Ovary (tissue), 3 donors: ENCODE measurements at regions not wholly inside any gene's neighbourhood (a gene's known extent, or its start where the extent isn't known, plus 50 kb on each side); places are given as distances from the start of the nearest gene placed in this dataset.

Source experiments
- EP300 ChIP-seq: sonication (generic); formaldehyde crosslinking; IDR thresholded peaks from one replicate; pipeline ENCODE4 v1.6.1; 2017; ENCODE audit warnings: antibody characterized with exemption
- POLR2A ChIP-seq: fragments of 450-650 bp; IDR thresholded peaks from one replicate; pipeline ENCODE4 v1.6.1; 2017; ENCODE audit warnings: antibody characterized with exemption, mild to moderate bottlenecking, moderate library complexity
- TF ChIP-seq, protein P1 (sequence below), 3 donors: fragments of 450-650 bp in 2 of 3; fragments of 200-600 bp in 1 of 3; IDR thresholded peaks; one replicate each; pipeline versions ENCODE4 v1.5.1 to v1.8.0; 2016 to 2022; ENCODE audit warnings: antibody characterized with exemption in 3 of 3, mild to moderate bottlenecking in 1 of 3
- donor health status: DM: no; HTN: no; CAD: no.

DNA sequence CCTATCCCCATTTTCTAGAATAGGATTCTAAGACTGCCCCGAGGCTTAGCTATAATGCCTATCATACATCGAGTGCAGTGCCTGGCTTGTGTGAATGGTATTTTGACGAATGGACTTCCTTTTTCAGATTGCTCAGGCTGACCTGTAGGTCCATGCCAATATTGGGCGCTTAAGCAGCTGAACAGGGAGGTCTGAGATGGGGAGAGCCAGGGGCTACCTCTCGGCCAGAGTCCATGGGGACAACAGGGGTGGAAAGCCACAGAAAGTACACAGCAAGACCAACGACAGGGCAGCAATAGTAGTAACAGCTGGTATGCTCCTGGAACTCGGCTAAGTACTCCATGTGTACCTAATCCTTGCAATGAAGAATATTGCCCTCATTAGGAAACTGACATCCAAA lies 91.7 kb upstream of the WSCD1 start:
- TF ChIP-seq, protein P1, sequence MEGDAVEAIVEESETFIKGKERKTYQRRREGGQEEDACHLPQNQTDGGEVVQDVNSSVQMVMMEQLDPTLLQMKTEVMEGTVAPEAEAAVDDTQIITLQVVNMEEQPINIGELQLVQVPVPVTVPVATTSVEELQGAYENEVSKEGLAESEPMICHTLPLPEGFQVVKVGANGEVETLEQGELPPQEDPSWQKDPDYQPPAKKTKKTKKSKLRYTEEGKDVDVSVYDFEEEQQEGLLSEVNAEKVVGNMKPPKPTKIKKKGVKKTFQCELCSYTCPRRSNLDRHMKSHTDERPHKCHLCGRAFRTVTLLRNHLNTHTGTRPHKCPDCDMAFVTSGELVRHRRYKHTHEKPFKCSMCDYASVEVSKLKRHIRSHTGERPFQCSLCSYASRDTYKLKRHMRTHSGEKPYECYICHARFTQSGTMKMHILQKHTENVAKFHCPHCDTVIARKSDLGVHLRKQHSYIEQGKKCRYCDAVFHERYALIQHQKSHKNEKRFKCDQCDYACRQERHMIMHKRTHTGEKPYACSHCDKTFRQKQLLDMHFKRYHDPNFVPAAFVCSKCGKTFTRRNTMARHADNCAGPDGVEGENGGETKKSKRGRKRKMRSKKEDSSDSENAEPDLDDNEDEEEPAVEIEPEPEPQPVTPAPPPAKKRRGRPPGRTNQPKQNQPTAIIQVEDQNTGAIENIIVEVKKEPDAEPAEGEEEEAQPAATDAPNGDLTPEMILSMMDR (IDR thresholded peaks at IDR 0.05), result no peak
- TF ChIP-seq EP300 (no peak), POLR2A (no peak)
